ENCODE measurements at regions not wholly inside any gene's neighbourhood (a gene's known extent, or its start where the extent isn't known, plus 50 kb on each side); places are given as distances from the start of the nearest gene placed in this dataset.

- TF ChIP-seq POLR2A (IDR thresholded peaks at IDR 0.05; ENCODE audit: low read depth, low read length), result no peak
- no peak for TF ChIP-seq POLR2AphosphoS5 (IDR thresholded peaks at IDR 0.05; ENCODE audit: low read depth, low read length)
- no peak for TF ChIP-seq TAF1 (IDR thresholded peaks at IDR 0.05; ENCODE audit: low read depth, low read length)
- TF ChIP-seq POU2F2 (IDR thresholded peaks at IDR 0.05; ENCODE audit: low read depth, low read length), result no peak
- no peak for TF ChIP-seq SPI1 (IDR thresholded peaks at IDR 0.05; ENCODE audit: low read depth, low read length)
Observed at GRCh38 chr9:102439583-102439982, 555.5 kb upstream of the CYLC2 start.

Data from GM12891 (cell line).